ENCODE measurements at regions not wholly inside any gene's neighbourhood (a gene's known extent, or its start where the extent isn't known, plus 50 kb on each side); places are given as distances from the start of the nearest gene placed in this dataset.

GRCh38 chr2:205915130-205915524 lies 170.8 kb downstream of the INO80D start:
- WGBS (ENCODE audit: missing lambda C conversion rate), result 56% methylated on average over 1 of the region's 1 CpG
- H3K27ac ChIP-seq, result no peak overlapping the region
- ATAC-seq (no peak), FAIRE-seq (no peak), DNase-seq (ENCODE audit: low read depth in 1 of 2, low spot score in 1 of 2) (no peak)
- CTCF ChIA-PET, result interaction anchor here (2.3 kb wide), 1 partner anchor 10 kb away, joined by 12 read pairs; no protein-coding TSS in a partner anchor
- TF ChIP-seq CBX2 (IDR thresholded peaks at IDR 0.05; ENCODE audit: borderline replicate concordance, low read depth) (no peak), ZC3H11A (IDR thresholded peaks at IDR 0.05) (no peak), FOSL2 (IDR thresholded peaks at IDR 0.05) (no peak), FOSL2 (CRISPR knock-in tag; IDR thresholded peaks at IDR 0.05) (no peak), ZSCAN20 (CRISPR knock-in tag; IDR thresholded peaks at IDR 0.05) (no peak), MAX (IDR thresholded peaks at IDR 0.05) (no peak), RFX5 (IDR thresholded peaks at IDR 0.05) (no peak)
- no peak overlapping the region for H3K4me2 ChIP-seq
- no peaks in the 10 kb centered on the region; the same call in 2 of the 3 replicates for H3K9me3 ChIP-seq
- H3K4me1 ChIP-seq, result no peaks in the 10 kb centered on the region
- no peak overlapping the region for H3K4me3 ChIP-seq
- POLR2A ChIA-PET, result no interaction called here

GRCh38 chr2:205914213-205915129 lies 171.5 kb downstream of the INO80D start:
- Histone ChIP-seq H3K4me2 (no peak overlapping the region), H3K27ac (no peak overlapping the region), H3K4me1 (no peaks in the 10 kb centered on the region), H3K4me3 (no peak overlapping the region), H3K9me3 (no peaks in the 10 kb centered on the region; the same call in 2 of the 3 replicates)
- no peak for FAIRE-seq
- CTCF ChIA-PET, result interaction anchor here (2.3 kb wide), 1 partner anchor 11 kb away, joined by 12 read pairs; no protein-coding TSS in a partner anchor
- no peak for DNase-seq (ENCODE audit: low read depth in 1 of 2, low spot score in 1 of 2)
- TF ChIP-seq NFE2L2 (conservative IDR thresholded peaks at IDR 0.05; ENCODE audit: low read length), result no peak
- no peak for TF ChIP-seq BHLHE40 (IDR thresholded peaks at IDR 0.05; ENCODE audit: low read depth, low read length)
- no peak for TF ChIP-seq EHMT2 (IDR thresholded peaks at IDR 0.05; ENCODE audit: low read depth)
- TF ChIP-seq RARB (CRISPR knock-in tag; IDR thresholded peaks at IDR 0.05), result no peak
- no peak for TF ChIP-seq MAFK (IDR thresholded peaks at IDR 0.05; ENCODE audit: partially characterized antibody)
- no peak for TF ChIP-seq PHF8 (IDR thresholded peaks at IDR 0.05; ENCODE audit: borderline replicate concordance, low read depth)
- no peak for TF ChIP-seq BCL3 (IDR thresholded peaks at IDR 0.05)
- TF ChIP-seq JUN (IDR thresholded peaks at IDR 0.05), result no peak
- TF ChIP-seq POLR2AphosphoS2 (conservative IDR thresholded peaks at IDR 0.05; ENCODE audit: low read length), result no peak
- no peak for TF ChIP-seq CBX8 (IDR thresholded peaks at IDR 0.05)
- no peak for TF ChIP-seq CHD2 (IDR thresholded peaks at IDR 0.05; ENCODE audit: low read length, partially characterized antibody)
- TF ChIP-seq RNF2 (IDR thresholded peaks at IDR 0.05; ENCODE audit: borderline replicate concordance, low read depth), result no peak
- no peak for TF ChIP-seq HOXA7 (CRISPR knock-in tag; IDR thresholded peaks at IDR 0.05)
- ATAC-seq, result no peak
- POLR2A ChIA-PET, result no interaction called here
- 21% methylated on average over 4 of the region's 4 CpGs for WGBS (ENCODE audit: missing lambda C conversion rate)

GRCh38 chr2:205913668-205914067 lies 172.3 kb downstream of the INO80D start:
- 5% methylated on average over 1 of the region's 1 CpG for WGBS (ENCODE audit: missing lambda C conversion rate)
- ChIA-PET POLR2A (no interaction called here), CTCF (no interaction called here)
- ATAC-seq (no peak), DNase-seq (ENCODE audit: low read depth in 1 of 2, low spot score in 1 of 2) (no peak), FAIRE-seq (no peak)
- no peaks in the 10 kb centered on the region; the same call in 2 of the 3 replicates for H3K9me3 ChIP-seq
- no peaks in the 10 kb centered on the region for H3K4me1 ChIP-seq
- no peak overlapping the region for H3K27ac ChIP-seq
- H3K4me3 ChIP-seq, result no peak overlapping the region
- H3K4me2 ChIP-seq, result no peak overlapping the region
- TF ChIP-seq BCL3 (IDR thresholded peaks at IDR 0.05), result no peak
- no peak for TF ChIP-seq KDM1A (IDR thresholded peaks at IDR 0.05; ENCODE audit: low read depth)
- no peak for TF ChIP-seq CHD4 (IDR thresholded peaks at IDR 0.05; ENCODE audit: borderline replicate concordance)
- TF ChIP-seq HOXB13 (CRISPR knock-in tag; IDR thresholded peaks at IDR 0.05; ENCODE audit: low read depth), result no peak
- TF ChIP-seq RFX5 (IDR thresholded peaks at IDR 0.05), result no peak
- TF ChIP-seq MYC (IDR thresholded peaks at IDR 0.05; ENCODE audit: borderline replicate concordance, low read length), result no peak
- TF ChIP-seq E2F6 (IDR thresholded peaks at IDR 0.05; ENCODE audit: borderline replicate concordance, low read depth), result no peak
- TF ChIP-seq HOXB5 (CRISPR knock-in tag; IDR thresholded peaks at IDR 0.05), result no peak
- TF ChIP-seq REST (IDR thresholded peaks at IDR 0.05), result no peak

All from A549 (cell line).